Keratinocyte (primary cell): ENCODE measurements at regions not wholly inside any gene's neighbourhood (a gene's known extent, or its start where the extent isn't known, plus 50 kb on each side); places are given as distances from the start of the nearest gene placed in this dataset.
A peak's percentile ranks its signal among the peaks of the same experiment; 100 is the strongest.

Experiments
- DNase-seq: peaks from one replicate; pipeline ENCODE4 v3.0.0-alpha.2; 2011; ENCODE audit warnings: low read depth, missing footprints, low spot score
- FAIRE-seq: peaks from 2 replicates; lab custom pipeline; 2011; peaks lifted over from hg19 to GRCh38; lab: Jason Lieb, UNC
- H2AFZ ChIP-seq: 2 replicates; pipeline ENCODE4 v1.6.0; 2012; ENCODE audit warnings: low read length, control low read depth, inconsistent platforms; ENCODE audit not compliant: control insufficient read depth
- H3K27ac ChIP-seq: 2 replicates; pipeline ENCODE4 v1.5.1; 2011; ENCODE audit warnings: low read length; ENCODE audit not compliant: control insufficient read depth, insufficient read depth
- H3K27me3 ChIP-seq: 3 replicates; pipeline ENCODE4 v1.6.0; 2011; ENCODE audit warnings: low read length; ENCODE audit not compliant: control insufficient read depth, insufficient read depth; ENCODE audit errors: extremely low read depth
- H3K36me3 ChIP-seq, 2 experiments: 2 replicates in 1 of 2; 3 replicates in 1 of 2; pipeline ENCODE4 v1.5.1; 2011; ENCODE audit warnings: low read length in 2 of 2, mild to moderate bottlenecking in 1 of 2; ENCODE audit not compliant: control insufficient read depth in 2 of 2, insufficient read depth in 2 of 2; ENCODE audit errors: extremely low read depth in 1 of 2
- H3K4me1 ChIP-seq: 3 replicates; pipeline ENCODE4 v1.5.1; 2011; ENCODE audit warnings: low read length; ENCODE audit not compliant: control insufficient read depth, insufficient read depth; ENCODE audit errors: extremely low read depth
- H3K4me2 ChIP-seq: 3 replicates; pipeline ENCODE4 v1.6.0; 2011; ENCODE audit warnings: low read depth, low read length; ENCODE audit not compliant: control insufficient read depth, insufficient read depth; ENCODE audit errors: extremely low read depth
- H3K4me3 ChIP-seq, 3 experiments: fragments of 200-600 bp in 1 of 3; sonication (generic) in 1 of 3; 2 replicates in 2 of 3; 3 replicates in 1 of 3; pipeline ENCODE4 v1.5.1; 2011 to 2016; ENCODE audit warnings: low read length in 3 of 3, mild to moderate bottlenecking in 3 of 3, control low read depth in 2 of 3, inconsistent platforms in 1 of 3, low read depth in 1 of 3, mixed read lengths in 1 of 3, mixed run types in 1 of 3, moderate library complexity in 1 of 3; ENCODE audit not compliant: control insufficient read depth in 2 of 3, insufficient read depth in 2 of 3; ENCODE audit errors: extremely low read depth in 1 of 3
- H3K79me2 ChIP-seq: 2 replicates; pipeline ENCODE4 v1.6.0; 2012; ENCODE audit warnings: low read length; ENCODE audit not compliant: control insufficient read depth, insufficient read depth
- H3K9ac ChIP-seq: 3 replicates; pipeline ENCODE4 v1.6.0; 2011; ENCODE audit warnings: low read length; ENCODE audit not compliant: control insufficient read depth, insufficient read depth; ENCODE audit errors: extremely low read depth
- H3K9me1 ChIP-seq: 3 replicates; pipeline ENCODE4 v1.6.0; 2011; ENCODE audit warnings: low read length; ENCODE audit not compliant: control insufficient read depth, insufficient read depth; ENCODE audit errors: extremely low read depth
- H3K9me3 ChIP-seq: 2 replicates; pipeline ENCODE4 v1.5.1; 2012; ENCODE audit warnings: low read depth, low read length; ENCODE audit not compliant: control insufficient read depth
- H4K20me1 ChIP-seq: 3 replicates; pipeline ENCODE4 v1.6.0; 2011; ENCODE audit warnings: low read length; ENCODE audit not compliant: control insufficient read depth, insufficient read depth; ENCODE audit errors: extremely low read depth
- CTCF ChIP-seq, 3 experiments: IDR thresholded peaks in 1 of 3; conservative IDR thresholded peaks in 1 of 3; optimal IDR thresholded peaks in 1 of 3; 2 replicates in 2 of 3; 3 replicates in 1 of 3; pipeline versions ENCODE3 to v1.5.1; 2011; ENCODE audit warnings: low read length in 3 of 3, mild to moderate bottlenecking in 3 of 3, moderate library complexity in 2 of 3, control low read depth in 1 of 3, inconsistent platforms in 1 of 3; ENCODE audit not compliant: insufficient read depth in 2 of 3; ENCODE audit errors: extremely low read depth in 1 of 3
- EZH2 ChIP-seq: IDR thresholded peaks from one replicate; pipeline ENCODE4 v1.6.1; 2012; ENCODE audit warnings: inconsistent platforms, mild to moderate bottlenecking, low read length, moderate library complexity
- dilution Hi-C: fragments of 300-500 bp; cut with MboI; formaldehyde crosslinking; loops from one replicate; pipeline ENCODE4 v1.7.0; 2020; ENCODE audit warnings: low sequenced_read_pairs; ENCODE audit not compliant: extremely low pct_ligation_motif_present

DNA sequence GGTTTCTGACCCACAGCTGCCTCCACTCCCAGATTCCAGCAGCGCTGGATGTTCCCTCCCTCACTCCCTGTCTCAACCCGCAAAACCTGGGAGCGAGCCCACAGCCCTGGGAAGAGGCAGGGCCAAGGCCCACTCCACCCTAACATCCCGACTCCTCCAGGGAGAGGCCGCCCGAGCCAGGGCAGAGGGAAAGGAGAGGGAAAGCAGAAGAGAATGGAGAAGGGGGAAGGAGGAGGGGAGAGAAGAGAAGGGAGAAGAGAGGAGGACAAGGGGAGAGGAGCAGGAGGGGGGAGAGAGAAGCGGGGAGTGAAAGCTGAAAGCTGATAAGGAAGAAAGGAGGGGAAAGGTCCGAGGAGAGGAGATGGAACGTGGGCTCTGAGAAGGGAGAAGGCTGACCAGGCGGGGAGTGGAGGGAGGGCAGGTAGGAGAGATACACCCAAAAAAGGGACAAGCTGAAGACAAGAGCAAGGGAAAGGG, 120.2 kb upstream of the PJA1 start:
- TF ChIP-seq EZH2 = no peak
- peak overlapping the region; percentile 55 for H3K9ac ChIP-seq
- H2AFZ ChIP-seq = peak overlapping the region; percentile 63
- FAIRE-seq (no peak), DNase-seq (no peak)
- H3K4me3 ChIP-seq = peak overlapping the region in 2 of 3 experiments; percentile 2 to 50
- no peaks in the 10 kb centered on the region for H3K36me3 ChIP-seq
- H3K27me3 ChIP-seq = no peaks in the 10 kb centered on the region
- no peaks in the 10 kb centered on the region for H3K9me3 ChIP-seq
- peak overlapping the region; percentile 19 for H3K27ac ChIP-seq
- no peaks in the 10 kb centered on the region for H3K79me2 ChIP-seq
- H4K20me1 ChIP-seq = no peaks in the 10 kb centered on the region
- peak overlapping the region; percentile 67 for H3K4me2 ChIP-seq
- H3K9me1 ChIP-seq = no peaks in the 10 kb centered on the region
- H3K4me1 ChIP-seq = peaks cover 10% of the 10 kb centered on the region
- dilution Hi-C loops = no loop called here

DNA sequence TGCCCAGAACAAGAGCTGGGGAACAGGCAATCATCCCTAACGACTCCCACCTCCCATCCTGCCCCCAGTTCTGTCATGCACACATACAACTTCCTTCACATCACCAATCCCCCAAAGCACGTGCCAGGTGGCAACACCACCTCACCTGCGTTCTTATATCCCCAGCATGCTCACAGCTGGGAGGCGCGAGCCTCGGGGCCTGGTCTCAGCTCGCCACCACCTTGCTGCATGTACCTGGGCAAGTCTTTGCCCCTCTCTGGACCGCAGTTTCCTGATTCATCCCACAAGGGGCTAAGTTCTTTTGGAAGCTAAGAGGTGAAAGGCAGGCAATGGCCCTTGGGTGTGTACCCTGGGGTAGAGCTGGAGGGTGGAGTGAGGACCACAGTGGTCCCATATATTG, 119.2 kb upstream of the PJA1 start:
- FAIRE-seq (no peak), DNase-seq (no peak)
- H2AFZ ChIP-seq = no peak overlapping the region
- no peak overlapping the region for H3K4me2 ChIP-seq
- H3K4me1 ChIP-seq = peaks cover 10% of the 10 kb centered on the region
- H3K27ac ChIP-seq = no peak overlapping the region
- H3K4me3 ChIP-seq = no peak overlapping the region
- no peaks in the 10 kb centered on the region for H3K9me3 ChIP-seq
- dilution Hi-C loops = no loop called here
- no peak overlapping the region for H3K9ac ChIP-seq
- TF ChIP-seq CTCF (optimal IDR thresholded peaks at IDR 0.05 in 1 of 3, IDR thresholded peaks at IDR 0.05 in 1 of 3, conservative IDR thresholded peaks at IDR 0.05 in 1 of 3; ENCODE audit: extremely low read depth in 1 of 3, insufficient read depth in 2 of 3, low read length in 3 of 3) (no peak), EZH2 (no peak)
- H3K9me1 ChIP-seq = no peaks in the 10 kb centered on the region
- no peaks in the 10 kb centered on the region for H4K20me1 ChIP-seq
- H3K79me2 ChIP-seq = no peaks in the 10 kb centered on the region
- H3K36me3 ChIP-seq = no peaks in the 10 kb centered on the region
- no peaks in the 10 kb centered on the region for H3K27me3 ChIP-seq
